ENCODE measurements at regions not wholly inside any gene's neighbourhood (a gene's known extent, or its start where the extent isn't known, plus 50 kb on each side); places are given as distances from the start of the nearest gene placed in this dataset.

GRCh38 chr7:1290026-1290678, 57.5 kb downstream of the UNCX start:
- no peak for DNase-seq

GRCh38 chr7:1290679-1291356, 58.1 kb downstream of the UNCX start:
- DNase-seq, result no peak
- Histone ChIP-seq H3K27me3 (peaks cover 36% of the 10 kb centered on the region), H3K9ac (ENCODE audit: low read depth in 2 of 2, low read length in 2 of 2) (peak overlapping the region in 1 of 2 donors; percentile 24), H3K9me3 (no peaks in the 10 kb centered on the region), H3K4me1 (no peaks in the 10 kb centered on the region), H3K36me3 (no peaks in the 10 kb centered on the region), H3K27ac (no peak overlapping the region), H3K4me3 (peak overlapping the region; percentile 24)
- intact Hi-C loops (cut with DNase I), result no loop called here
- no peak for TF ChIP-seq CTCF (IDR thresholded peaks at IDR 0.05)

More at GRCh38 chr7:1290026-1290678, 57.5 kb downstream of the UNCX start:
- H3K27ac ChIP-seq, result no peak overlapping the region
- intact Hi-C loops (cut with DNase I), result no loop called here
- peak overlapping the region in 1 of 2 donors; percentile 43 for H3K9ac ChIP-seq (ENCODE audit: low read depth in 2 of 2, low read length in 2 of 2)
- peaks cover 33% of the 10 kb centered on the region for H3K27me3 ChIP-seq
- peak overlapping the region; percentile 24 for H3K4me3 ChIP-seq
- no peak for TF ChIP-seq CTCF (IDR thresholded peaks at IDR 0.05)
- no peaks in the 10 kb centered on the region for H3K9me3 ChIP-seq
- no peaks in the 10 kb centered on the region for H3K36me3 ChIP-seq
- no peaks in the 10 kb centered on the region for H3K4me1 ChIP-seq

- Histone ChIP-seq H3K4me3 (no peak overlapping the region), H3K9me3 (no peaks in the 10 kb centered on the region), H3K4me1 (no peaks in the 10 kb centered on the region), H3K36me3 (no peaks in the 10 kb centered on the region), H3K9ac (ENCODE audit: low read depth in 2 of 2, low read length in 2 of 2) (no peak overlapping the region), H3K27ac (no peak overlapping the region), H3K27me3 (peaks cover 41% of the 10 kb centered on the region)
- intact Hi-C loops (cut with DNase I), result no loop called here
- DNase-seq, result no peak
- no peak for TF ChIP-seq CTCF (IDR thresholded peaks at IDR 0.05)
These were observed 58.7 kb downstream of the UNCX start for GRCh38 chr7:1291357-1291689.

- H3K27me3 ChIP-seq, result peaks cover 44% of the 10 kb centered on the region
- intact Hi-C loops (cut with DNase I), result no loop called here
These were observed 59.4 kb downstream of the UNCX start for GRCh38 chr7:1291845-1292765.

More at GRCh38 chr7:1291845-1292765, 59.4 kb downstream of the UNCX start:
- H3K4me1 ChIP-seq, result no peaks in the 10 kb centered on the region
- no peak overlapping the region for H3K9ac ChIP-seq (ENCODE audit: low read depth in 2 of 2, low read length in 2 of 2)
- H3K9me3 ChIP-seq, result no peaks in the 10 kb centered on the region
- no peak overlapping the region for H3K27ac ChIP-seq
- H3K36me3 ChIP-seq, result no peaks in the 10 kb centered on the region
- H3K4me3 ChIP-seq, result no peak overlapping the region
- no peak for TF ChIP-seq CTCF (IDR thresholded peaks at IDR 0.05)
- no peak for DNase-seq

Measured in colonic mucosa (tissue), 4 donors.